ENCODE measurements at regions not wholly inside any gene's neighbourhood (a gene's known extent, or its start where the extent isn't known, plus 50 kb on each side); places are given as distances from the start of the nearest gene placed in this dataset.

DNA sequence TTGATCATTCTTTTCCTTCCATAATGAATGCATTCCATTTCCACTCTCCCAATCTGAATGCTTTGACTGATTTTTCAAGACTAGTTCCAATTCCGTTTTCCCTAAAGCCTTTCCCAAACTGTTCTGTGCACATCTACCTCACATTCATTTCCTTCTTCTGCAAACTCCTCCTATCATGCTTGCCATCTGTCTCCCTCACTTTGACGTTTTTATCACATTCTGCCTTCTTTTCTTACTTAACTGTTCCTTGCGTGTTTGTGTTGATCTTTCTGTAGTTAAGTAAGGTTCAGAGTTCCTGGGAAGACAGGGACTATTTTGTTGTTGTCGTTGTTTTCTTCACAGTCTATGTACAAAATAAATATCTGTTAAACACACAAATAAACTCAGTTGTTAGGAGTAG lies 179.0 kb downstream of the NXPE2 start (continued):
- TF ChIP-seq, protein P1, sequence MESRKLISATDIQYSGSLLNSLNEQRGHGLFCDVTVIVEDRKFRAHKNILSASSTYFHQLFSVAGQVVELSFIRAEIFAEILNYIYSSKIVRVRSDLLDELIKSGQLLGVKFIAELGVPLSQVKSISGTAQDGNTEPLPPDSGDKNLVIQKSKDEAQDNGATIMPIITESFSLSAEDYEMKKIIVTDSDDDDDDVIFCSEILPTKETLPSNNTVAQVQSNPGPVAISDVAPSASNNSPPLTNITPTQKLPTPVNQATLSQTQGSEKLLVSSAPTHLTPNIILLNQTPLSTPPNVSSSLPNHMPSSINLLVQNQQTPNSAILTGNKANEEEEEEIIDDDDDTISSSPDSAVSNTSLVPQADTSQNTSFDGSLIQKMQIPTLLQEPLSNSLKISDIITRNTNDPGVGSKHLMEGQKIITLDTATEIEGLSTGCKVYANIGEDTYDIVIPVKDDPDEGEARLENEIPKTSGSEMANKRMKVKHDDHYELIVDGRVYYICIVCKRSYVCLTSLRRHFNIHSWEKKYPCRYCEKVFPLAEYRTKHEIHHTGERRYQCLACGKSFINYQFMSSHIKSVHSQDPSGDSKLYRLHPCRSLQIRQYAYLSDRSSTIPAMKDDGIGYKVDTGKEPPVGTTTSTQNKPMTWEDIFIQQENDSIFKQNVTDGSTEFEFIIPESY (IDR thresholded peaks at IDR 0.05; ENCODE audit: extremely low read depth, insufficient replicate concordance, low read length) = no peak
- TF ChIP-seq POLR2AphosphoS5 (IDR thresholded peaks at IDR 0.05; ENCODE audit: low read depth, low read length) = no peak

GRCh38 chr11:114864896-114865295 lies 186.6 kb downstream of the NXPE2 start:
- Histone ChIP-seq H3K27ac (ENCODE audit: low read depth, low read length) (no peak overlapping the region), H3K36me3 (ENCODE audit: control insufficient read depth in 1 of 2, insufficient read depth in 2 of 2, low read length in 2 of 2) (no peaks in the 10 kb centered on the region), H3K4me3 (replicated peaks in 1 of 2; ENCODE audit: low read depth in 1 of 2, low read length in 2 of 2) (no peak overlapping the region), H3K79me2 (ENCODE audit: insufficient read depth, low read length) (no peaks in the 10 kb centered on the region), H3K9me2 (ENCODE audit: insufficient read depth) (no peaks in the 10 kb centered on the region), H2AFZ (ENCODE audit: low read depth, low read length, poor library complexity, severe bottlenecking) (no peak overlapping the region), H3K4me2 (ENCODE audit: low read length) (no peak overlapping the region), H4K20me1 (ENCODE audit: insufficient read depth) (no peaks in the 10 kb centered on the region), H3K4me1 (ENCODE audit: control insufficient read depth in 1 of 2, insufficient read depth in 2 of 2, low read length in 2 of 2) (no peaks in the 10 kb centered on the region), H3K27me3 (ENCODE audit: insufficient read depth, low read length) (no peaks in the 10 kb centered on the region), H3K9ac (ENCODE audit: low read length) (no peak overlapping the region), H3K9me3 (ENCODE audit: control insufficient read depth in 1 of 2, insufficient read depth in 1 of 2, low read depth in 1 of 2, low read length in 2 of 2) (peaks cover 0 to 3% of the 10 kb centered on the region in 2 experiments; a peak in 2 of 4 replicates)
- RAD21 ChIA-PET (ENCODE audit: low non-redundant PET in 1 of 2, low total read pairs in 2 of 2, uncharacterized antibody in 2 of 2, unreplicated experiment in 2 of 2) = no interaction called here
- no peak for ATAC-seq
- intact Hi-C loops (cut with micrococcal nuclease) = no loop called here
- TF ChIP-seq SIN3A (IDR thresholded peaks at IDR 0.05; ENCODE audit: low read depth) (no peak), RAD21 (IDR thresholded peaks at IDR 0.05; ENCODE audit: low read depth) (no peak), SRF (IDR thresholded peaks at IDR 0.05; ENCODE audit: low read depth) (no peak), YY1 (IDR thresholded peaks at IDR 0.05; ENCODE audit: extremely low read depth, insufficient replicate concordance, low read depth, low read length) (no peak), FOSL1 (IDR thresholded peaks at IDR 0.05; ENCODE audit: low read depth) (no peak), ZNF274 (IDR thresholded peaks at IDR 0.05; ENCODE audit: low read depth, low read length) (no peak), JUND (IDR thresholded peaks at IDR 0.05) (no peak), CEBPB (IDR thresholded peaks at IDR 0.05; ENCODE audit: low read depth) (no peak), ZFX (IDR thresholded peaks at IDR 0.05) (no peak), MAX (IDR thresholded peaks at IDR 0.05) (no peak)
- TF ChIP-seq, protein P2, sequence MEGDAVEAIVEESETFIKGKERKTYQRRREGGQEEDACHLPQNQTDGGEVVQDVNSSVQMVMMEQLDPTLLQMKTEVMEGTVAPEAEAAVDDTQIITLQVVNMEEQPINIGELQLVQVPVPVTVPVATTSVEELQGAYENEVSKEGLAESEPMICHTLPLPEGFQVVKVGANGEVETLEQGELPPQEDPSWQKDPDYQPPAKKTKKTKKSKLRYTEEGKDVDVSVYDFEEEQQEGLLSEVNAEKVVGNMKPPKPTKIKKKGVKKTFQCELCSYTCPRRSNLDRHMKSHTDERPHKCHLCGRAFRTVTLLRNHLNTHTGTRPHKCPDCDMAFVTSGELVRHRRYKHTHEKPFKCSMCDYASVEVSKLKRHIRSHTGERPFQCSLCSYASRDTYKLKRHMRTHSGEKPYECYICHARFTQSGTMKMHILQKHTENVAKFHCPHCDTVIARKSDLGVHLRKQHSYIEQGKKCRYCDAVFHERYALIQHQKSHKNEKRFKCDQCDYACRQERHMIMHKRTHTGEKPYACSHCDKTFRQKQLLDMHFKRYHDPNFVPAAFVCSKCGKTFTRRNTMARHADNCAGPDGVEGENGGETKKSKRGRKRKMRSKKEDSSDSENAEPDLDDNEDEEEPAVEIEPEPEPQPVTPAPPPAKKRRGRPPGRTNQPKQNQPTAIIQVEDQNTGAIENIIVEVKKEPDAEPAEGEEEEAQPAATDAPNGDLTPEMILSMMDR (IDR thresholded peaks at IDR 0.05 in 2 of 3, conservative IDR thresholded peaks at IDR 0.05 in 1 of 3; ENCODE audit: borderline replicate concordance in 1 of 3, insufficient read depth in 1 of 3, low read depth in 2 of 3, low read length in 2 of 3) = no peak
- DNase-seq (ENCODE audit: low read depth, low spot score) = no peak
- CTCF ChIA-PET = no interaction called here
- BruUV-seq (replicated peaks) = no TSS peak
- POLR2A ChIA-PET = no interaction called here

Measured in HCT116 (cell line).